ENCODE measurements at regions not wholly inside any gene's neighbourhood (a gene's known extent, or its start where the extent isn't known, plus 50 kb on each side); places are given as distances from the start of the nearest gene placed in this dataset.

- TF ChIP-seq CTCF (IDR thresholded peaks at IDR 0.05) (no peak), POLR2AphosphoS5 (IDR thresholded peaks at IDR 0.05; ENCODE audit: low read depth, low read length) (no peak), REST (IDR thresholded peaks at IDR 0.05; ENCODE audit: insufficient read depth in 1 of 2, low read depth in 2 of 2, low read length in 1 of 2) (no peak), TCF7L2 (IDR thresholded peaks at IDR 0.05; ENCODE audit: low read depth, low read length) (no peak), SIN3A (IDR thresholded peaks at IDR 0.05; ENCODE audit: borderline replicate concordance, insufficient read depth, low read depth, low read length) (no peak)
Measured at GRCh38 chr20:43794326-43794725, 67.5 kb upstream of the GTSF1L start.

Measured in Panc1 (cell line).